HAP-1 (cell line): ENCODE measurements at regions not wholly inside any gene's neighbourhood (a gene's known extent, or its start where the extent isn't known, plus 50 kb on each side); places are given as distances from the start of the nearest gene placed in this dataset.

Experiments
- DNase-seq, 2 experiments: peaks; one replicate each; pipeline ENCODE4 v3.0.0-alpha.2; 2016 to 2020; ENCODE audit warnings: low spot score in 2 of 2
- H3K27me3 ChIP-seq: fragments of 250-450 bp; sonication (Bioruptor Pico); 2 replicates; pipeline ENCODE4 v1.5.1; 2020; ENCODE audit warnings: low read depth, mild to moderate bottlenecking, moderate library complexity
- H3K36me3 ChIP-seq: fragments of 250-450 bp; sonication (Bioruptor Pico); replicated peaks from 2 replicates; pipeline ENCODE4 v1.5.1; 2020; ENCODE audit warnings: mild to moderate bottlenecking
- H3K4me1 ChIP-seq: fragments of 250-450 bp; sonication (Bioruptor Pico); 2 replicates; pipeline ENCODE4 v1.5.1; 2020; ENCODE audit warnings: mild to moderate bottlenecking
- H3K4me3 ChIP-seq: fragments of 250-450 bp; sonication (Bioruptor Pico); 2 replicates; pipeline ENCODE4 v1.5.1; 2020; ENCODE audit warnings: mild to moderate bottlenecking, moderate library complexity
- H3K9me3 ChIP-seq: fragments of 250-450 bp; sonication (Bioruptor Pico); 2 replicates; pipeline ENCODE4 v1.5.1; 2020; ENCODE audit warnings: mild to moderate bottlenecking, moderate library complexity
- in situ Hi-C: fragments of 300-500 bp; cut with MboI; formaldehyde crosslinking; loops from 3 replicates; pipeline ENCODE4 v1.14.3; 2020; ENCODE audit warnings: low sequenced_read_pairs, inconsistent platforms, mixed read lengths

GRCh38 chr1:187228790-187229189, 400.0 kb downstream of the PLA2G4A start:
- Histone ChIP-seq H3K27me3 (no peaks in the 10 kb centered on the region), H3K9me3 (no peaks in the 10 kb centered on the region), H3K4me3 (no peak overlapping the region), H3K4me1 (no peaks in the 10 kb centered on the region), H3K36me3 (no peaks in the 10 kb centered on the region)
- in situ Hi-C loops, result no loop called here
- DNase-seq, result no peak

GRCh38 chr1:187229496-187229895, 400.7 kb downstream of the PLA2G4A start:
- in situ Hi-C loops, result no loop called here
- H3K9me3 ChIP-seq, result no peaks in the 10 kb centered on the region
- H3K36me3 ChIP-seq, result no peaks in the 10 kb centered on the region
- no peaks in the 10 kb centered on the region for H3K4me1 ChIP-seq
- H3K4me3 ChIP-seq, result no peak overlapping the region
- no peaks in the 10 kb centered on the region for H3K27me3 ChIP-seq
- DNase-seq, result no peak

- no peak overlapping the region for H3K4me3 ChIP-seq
- in situ Hi-C loops, result no loop called here
- H3K9me3 ChIP-seq, result no peaks in the 10 kb centered on the region
- DNase-seq, result no peak
- H3K36me3 ChIP-seq, result no peaks in the 10 kb centered on the region
- H3K27me3 ChIP-seq, result no peaks in the 10 kb centered on the region
- peaks cover 5% of the 10 kb centered on the region for H3K4me1 ChIP-seq
These were observed 406.0 kb downstream of the PLA2G4A start for GRCh38 chr1:187234706-187235105.

- peaks cover 9% of the 10 kb centered on the region for H3K4me1 ChIP-seq
- no peaks in the 10 kb centered on the region for H3K36me3 ChIP-seq
- DNase-seq, result no peak
- no peaks in the 10 kb centered on the region for H3K9me3 ChIP-seq
- in situ Hi-C loops, result no loop called here
- H3K27me3 ChIP-seq, result no peaks in the 10 kb centered on the region
- H3K4me3 ChIP-seq, result no peak overlapping the region
These were observed 407.4 kb downstream of the PLA2G4A start for GRCh38 chr1:187236199-187236598.

GRCh38 chr1:187236676-187237075, 407.9 kb downstream of the PLA2G4A start:
- no peaks in the 10 kb centered on the region for H3K36me3 ChIP-seq
- in situ Hi-C loops, result no loop called here
- H3K4me1 ChIP-seq, result peaks cover 9% of the 10 kb centered on the region
- H3K9me3 ChIP-seq, result no peaks in the 10 kb centered on the region
- no peaks in the 10 kb centered on the region for H3K27me3 ChIP-seq
- no peak for DNase-seq
- H3K4me3 ChIP-seq, result no peak overlapping the region

- in situ Hi-C loops, result no loop called here
- no peak overlapping the region for H3K4me3 ChIP-seq
- H3K27me3 ChIP-seq, result no peaks in the 10 kb centered on the region
- peaks cover 9% of the 10 kb centered on the region for H3K4me1 ChIP-seq
- DNase-seq, result no peak
- no peaks in the 10 kb centered on the region for H3K36me3 ChIP-seq
- H3K9me3 ChIP-seq, result no peaks in the 10 kb centered on the region
These were observed 408.8 kb downstream of the PLA2G4A start for GRCh38 chr1:187237542-187237941.

- no peaks in the 10 kb centered on the region for H3K36me3 ChIP-seq
- DNase-seq, result no peak
- H3K4me1 ChIP-seq, result peaks cover 21% of the 10 kb centered on the region
- no peaks in the 10 kb centered on the region for H3K9me3 ChIP-seq
- no peak overlapping the region for H3K4me3 ChIP-seq
- no peaks in the 10 kb centered on the region for H3K27me3 ChIP-seq
- in situ Hi-C loops, result no loop called here
These were observed 413.2 kb downstream of the PLA2G4A start for GRCh38 chr1:187241971-187242370.

- in situ Hi-C loops, result no loop called here
- no peaks in the 10 kb centered on the region for H3K27me3 ChIP-seq
- H3K4me1 ChIP-seq, result peaks cover 20% of the 10 kb centered on the region
- no peak overlapping the region for H3K4me3 ChIP-seq
- H3K36me3 ChIP-seq, result no peaks in the 10 kb centered on the region
- DNase-seq, result peak; percentile 56 to 82
- H3K9me3 ChIP-seq, result no peaks in the 10 kb centered on the region
These were observed 415.9 kb downstream of the PLA2G4A start for GRCh38 chr1:187244623-187245022.

GRCh38 chr1:187245201-187245600, 416.5 kb downstream of the PLA2G4A start:
- no peak overlapping the region for H3K4me3 ChIP-seq
- no peaks in the 10 kb centered on the region for H3K9me3 ChIP-seq
- no peaks in the 10 kb centered on the region for H3K27me3 ChIP-seq
- DNase-seq, result peak in 1 of 2 experiments; percentile 91
- peaks cover 15% of the 10 kb centered on the region for H3K4me1 ChIP-seq
- H3K36me3 ChIP-seq, result no peaks in the 10 kb centered on the region
- in situ Hi-C loops, result no loop called here

- no peaks in the 10 kb centered on the region for H3K9me3 ChIP-seq
- H3K4me3 ChIP-seq, result no peak overlapping the region
- H3K4me1 ChIP-seq, result peaks cover 12% of the 10 kb centered on the region
- DNase-seq, result no peak
- no peaks in the 10 kb centered on the region for H3K27me3 ChIP-seq
- in situ Hi-C loops, result no loop called here
- H3K36me3 ChIP-seq, result no peaks in the 10 kb centered on the region
These were observed 420.4 kb downstream of the PLA2G4A start for GRCh38 chr1:187249196-187249595.

- Histone ChIP-seq H3K4me3 (no peak overlapping the region), H3K9me3 (no peaks in the 10 kb centered on the region), H3K4me1 (no peaks in the 10 kb centered on the region), H3K36me3 (no peaks in the 10 kb centered on the region), H3K27me3 (no peaks in the 10 kb centered on the region)
- in situ Hi-C loops, result no loop called here
- DNase-seq, result no peak
These were observed 424.2 kb downstream of the PLA2G4A start for GRCh38 chr1:187252923-187253322.

GRCh38 chr1:187257476-187257875, 428.7 kb downstream of the PLA2G4A start:
- no peaks in the 10 kb centered on the region for H3K36me3 ChIP-seq
- no peaks in the 10 kb centered on the region for H3K9me3 ChIP-seq
- DNase-seq, result no peak
- H3K4me1 ChIP-seq, result no peaks in the 10 kb centered on the region
- no peaks in the 10 kb centered on the region for H3K27me3 ChIP-seq
- in situ Hi-C loops, result no loop called here
- H3K4me3 ChIP-seq, result no peak overlapping the region

- no peak for DNase-seq
- no peaks in the 10 kb centered on the region for H3K27me3 ChIP-seq
- in situ Hi-C loops, result no loop called here
- H3K4me3 ChIP-seq, result no peak overlapping the region
- no peaks in the 10 kb centered on the region for H3K36me3 ChIP-seq
- no peaks in the 10 kb centered on the region for H3K9me3 ChIP-seq
- H3K4me1 ChIP-seq, result peaks cover 15% of the 10 kb centered on the region
These were observed 432.9 kb downstream of the PLA2G4A start for GRCh38 chr1:187261637-187262036.

- Histone ChIP-seq H3K36me3 (no peaks in the 10 kb centered on the region), H3K9me3 (no peaks in the 10 kb centered on the region), H3K4me3 (no peak overlapping the region), H3K27me3 (no peaks in the 10 kb centered on the region), H3K4me1 (peaks cover 15% of the 10 kb centered on the region)
- in situ Hi-C loops, result no loop called here
- no peak for DNase-seq
These were observed 434.0 kb downstream of the PLA2G4A start for GRCh38 chr1:187262731-187263130.

GRCh38 chr1:187264995-187265602, 436.4 kb downstream of the PLA2G4A start:
- peak; percentile 69 to 81 for DNase-seq
- in situ Hi-C loops, result no loop called here
- H3K4me1 ChIP-seq, result peaks cover 15% of the 10 kb centered on the region

More at GRCh38 chr1:187264995-187265602, 436.4 kb downstream of the PLA2G4A start:
- Histone ChIP-seq H3K27me3 (no peaks in the 10 kb centered on the region), H3K4me3 (no peak overlapping the region), H3K9me3 (no peaks in the 10 kb centered on the region), H3K36me3 (no peaks in the 10 kb centered on the region)
